ENCODE measurements at regions not wholly inside any gene's neighbourhood (a gene's known extent, or its start where the extent isn't known, plus 50 kb on each side); places are given as distances from the start of the nearest gene placed in this dataset.

GRCh38 chr3:72476139-72476483 lies 372.1 kb downstream of the SHQ1 start:
- H3K4me1 ChIP-seq, result no peaks in the 10 kb centered on the region
- no peak for DNase-seq (ENCODE audit: extremely low spot score in 2 of 2)
- TF ChIP-seq POLR2AphosphoS5 (IDR thresholded peaks at IDR 0.05; ENCODE audit: insufficient read depth in 1 of 2, low read depth in 1 of 2) (no peak), POLR2A (IDR thresholded peaks at IDR 0.05) (no peak), CTCF (IDR thresholded peaks at IDR 0.05) (no peak)
- H3K36me3 ChIP-seq, result no peaks in the 10 kb centered on the region
- no peak overlapping the region for H3K4me3 ChIP-seq
- no peaks in the 10 kb centered on the region for H3K9me3 ChIP-seq
- no peaks in the 10 kb centered on the region for H3K27me3 ChIP-seq
- intact Hi-C loops (cut with DNase I), result no loop called here
- H3K27ac ChIP-seq, result no peak overlapping the region

DNA sequence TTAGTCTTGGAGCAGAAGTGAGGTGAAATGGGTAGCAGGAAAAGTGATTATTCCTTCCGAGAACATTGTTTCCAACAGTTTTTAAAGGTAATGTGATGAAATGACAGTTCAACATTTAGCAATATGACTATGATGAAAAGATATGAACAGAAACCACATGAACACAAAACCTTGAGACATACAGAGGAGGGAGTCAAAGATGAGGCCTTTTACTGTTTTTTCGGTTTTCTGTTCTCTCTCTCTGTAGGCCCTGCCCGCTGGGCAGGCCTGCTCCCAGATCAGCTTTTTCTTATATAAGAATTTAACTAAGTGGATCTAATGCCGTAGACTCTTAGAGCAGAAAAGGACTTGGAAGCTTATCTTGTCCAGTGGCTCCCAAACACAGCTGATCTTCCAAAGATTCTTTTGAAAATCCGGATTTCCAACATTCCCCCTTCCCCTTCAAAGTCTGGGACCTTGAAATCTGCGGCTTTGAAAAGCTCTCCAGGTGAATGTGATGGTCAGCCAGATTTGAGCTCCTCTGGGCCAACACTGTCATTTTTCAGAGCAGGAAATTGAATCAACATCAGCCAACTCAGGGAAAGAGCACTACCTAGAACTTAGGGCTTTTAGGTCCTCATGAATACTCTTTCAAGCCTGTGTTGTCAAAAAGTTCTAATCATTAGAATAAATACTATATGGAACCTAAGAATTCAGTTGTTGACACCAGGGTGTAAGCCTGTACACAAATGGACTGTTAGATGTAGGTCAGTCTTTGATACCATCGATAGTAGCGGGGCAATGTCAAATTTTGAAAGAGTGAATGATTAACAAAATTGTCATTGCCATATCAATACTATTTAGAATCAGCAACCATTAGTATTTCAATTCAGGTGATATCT lies 372.7 kb downstream of the SHQ1 start:
- no peak for DNase-seq (ENCODE audit: extremely low spot score in 2 of 2)
- intact Hi-C loops (cut with DNase I), result no loop called here
- no peaks in the 10 kb centered on the region for H3K4me1 ChIP-seq
- no peaks in the 10 kb centered on the region for H3K36me3 ChIP-seq
- no peaks in the 10 kb centered on the region for H3K9me3 ChIP-seq
- TF ChIP-seq POLR2A (IDR thresholded peaks at IDR 0.05) (no peak), CTCF (IDR thresholded peaks at IDR 0.05) (no peak), POLR2AphosphoS5 (IDR thresholded peaks at IDR 0.05; ENCODE audit: insufficient read depth in 1 of 2, low read depth in 1 of 2) (no peak)
- no peak overlapping the region for H3K4me3 ChIP-seq
- H3K27me3 ChIP-seq, result no peaks in the 10 kb centered on the region
- H3K27ac ChIP-seq, result no peak overlapping the region

GRCh38 chr3:72474775-72475174 lies 373.5 kb downstream of the SHQ1 start:
- TF ChIP-seq POLR2AphosphoS5 (IDR thresholded peaks at IDR 0.05; ENCODE audit: insufficient read depth in 1 of 2, low read depth in 1 of 2) (no peak), CTCF (IDR thresholded peaks at IDR 0.05) (no peak), POLR2A (IDR thresholded peaks at IDR 0.05) (no peak)
- DNase-seq (ENCODE audit: extremely low spot score in 2 of 2), result no peak
- Histone ChIP-seq H3K27ac (no peak overlapping the region), H3K4me1 (no peaks in the 10 kb centered on the region), H3K27me3 (no peaks in the 10 kb centered on the region), H3K36me3 (no peaks in the 10 kb centered on the region), H3K9me3 (no peaks in the 10 kb centered on the region), H3K4me3 (no peak overlapping the region)
- intact Hi-C loops (cut with DNase I), result no loop called here

GRCh38 chr3:72473156-72473555 lies 375.1 kb downstream of the SHQ1 start:
- DNase-seq (ENCODE audit: extremely low spot score in 2 of 2), result no peak
- Histone ChIP-seq H3K27ac (no peak overlapping the region), H3K9me3 (no peaks in the 10 kb centered on the region), H3K36me3 (no peaks in the 10 kb centered on the region), H3K27me3 (no peaks in the 10 kb centered on the region), H3K4me3 (no peak overlapping the region), H3K4me1 (no peaks in the 10 kb centered on the region)
- no peak for TF ChIP-seq POLR2AphosphoS5 (IDR thresholded peaks at IDR 0.05; ENCODE audit: insufficient read depth in 1 of 2, low read depth in 1 of 2)
- TF ChIP-seq CTCF (IDR thresholded peaks at IDR 0.05), result no peak
- no peak for TF ChIP-seq POLR2A (IDR thresholded peaks at IDR 0.05)
- intact Hi-C loops (cut with DNase I), result no loop called here

DNA sequence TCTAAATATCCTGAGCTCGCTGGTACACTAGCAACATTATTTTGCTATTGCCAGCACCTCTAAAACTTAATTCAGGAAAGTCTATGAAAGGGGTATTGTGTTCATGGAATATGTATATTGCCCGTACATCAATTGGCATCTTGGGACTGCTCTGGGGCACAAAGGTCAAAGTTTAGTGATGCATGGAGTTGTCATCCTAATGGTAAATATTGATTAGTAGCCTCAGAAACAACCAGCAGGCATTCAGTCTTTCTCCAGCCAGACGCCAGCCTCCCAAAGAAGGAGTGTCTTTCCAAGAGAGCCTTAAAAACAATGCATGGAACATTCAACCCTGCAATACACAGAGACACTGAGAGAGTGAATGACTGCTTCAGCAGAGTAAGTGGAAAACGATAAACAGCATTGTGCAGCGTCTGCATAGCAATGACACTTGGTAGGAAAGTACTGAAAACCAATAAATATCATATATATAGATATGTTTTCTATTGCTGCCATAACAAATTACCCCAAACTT lies 377.3 kb downstream of the SHQ1 start:
- Histone ChIP-seq H3K4me3 (no peak overlapping the region), H3K27me3 (no peaks in the 10 kb centered on the region), H3K4me1 (no peaks in the 10 kb centered on the region), H3K27ac (no peak overlapping the region), H3K36me3 (no peaks in the 10 kb centered on the region), H3K9me3 (no peaks in the 10 kb centered on the region)
- no peak for DNase-seq (ENCODE audit: extremely low spot score in 2 of 2)
- TF ChIP-seq POLR2A (IDR thresholded peaks at IDR 0.05) (no peak), CTCF (IDR thresholded peaks at IDR 0.05) (no peak), POLR2AphosphoS5 (IDR thresholded peaks at IDR 0.05; ENCODE audit: insufficient read depth in 1 of 2, low read depth in 1 of 2) (no peak)
- intact Hi-C loops (cut with DNase I), result no loop called here

Measured in vagina (tissue), 2 donors.